K562 (cell line): ENCODE measurements at regions not wholly inside any gene's neighbourhood (a gene's known extent, or its start where the extent isn't known, plus 50 kb on each side); places are given as distances from the start of the nearest gene placed in this dataset.

Experiments used
- ATAC-seq: fragments of 200-7000 bp; cut with Tn5 transposase; 3 replicates; pipeline ENCODE4 v1.9.1; 2020; ENCODE audit warnings: moderate library complexity
- BruUV-seq: library from RNA; stranded (reverse); fragments of 400-500 nt; replicated peaks from 2 replicates; lab custom pipeline; 2021; lab: Mats Ljungman, UMichigan
- CTCF ChIA-PET: fragments of 300-600 bp; formaldehyde crosslinking; extraction: SDS; loops from one replicate; lab custom pipeline; 2021; ENCODE audit warnings: low intra/inter-chr PET ratio; lab: Yijun Ruan, JAX
- POLR2A ChIA-PET: fragments of 300-600, 350-650 bp; sonication (Branson Sonifier 250); formaldehyde crosslinking; extraction: SDS; loops from one replicate; lab custom pipeline; 2021; ENCODE audit warnings: antibody characterized with exemption, inconsistent platforms; lab: Yijun Ruan, JAX
- DNase-seq, 4 experiments: peaks; one replicate each; pipeline versions ENCODE4 v3.0.0 to v3.0.0-alpha.2; 2011 to 2018; ENCODE audit warnings: low spot score in 3 of 4, mixed read lengths in 3 of 4; ENCODE audit errors: extremely low read depth in 1 of 4
- FAIRE-seq: peaks from 2 replicates; lab custom pipeline; 2011; peaks lifted over from hg19 to GRCh38; lab: Jason Lieb, UNC
- H2AFZ ChIP-seq: 2 replicates; pipeline ENCODE4 v1.6.0; 2011; ENCODE audit warnings: low read depth, low read length, control low read depth, inconsistent platforms
- H3K27ac ChIP-seq: fragments of 200-600 bp; 3 replicates; pipeline ENCODE4 v1.8.0; 2011; ENCODE audit warnings: low read depth, mild to moderate bottlenecking, control low read depth, inconsistent platforms, low read length, moderate library complexity, mixed read lengths; ENCODE audit errors: extremely low read depth
- H3K27me3 ChIP-seq, 2 experiments: fragments of 300-600 bp in 1 of 2; 2 replicates in 1 of 2; 3 replicates in 1 of 2; pipeline versions ENCODE4 v1.6.0 to v1.8.0; 2011; ENCODE audit warnings: inconsistent platforms in 2 of 2, low read length in 2 of 2, mild to moderate bottlenecking in 1 of 2, mixed read lengths in 1 of 2, moderate library complexity in 1 of 2; ENCODE audit not compliant: control insufficient read depth in 2 of 2, insufficient read depth in 2 of 2
- H3K36me3 ChIP-seq: fragments of 300-600 bp; 3 replicates; pipeline ENCODE4 v1.8.0; 2011; ENCODE audit warnings: mild to moderate bottlenecking, low read length, inconsistent platforms; ENCODE audit not compliant: control insufficient read depth, insufficient read depth
- H3K4me1 ChIP-seq, 2 experiments: fragments of 200-600 bp in 1 of 2; replicated peaks in 1 of 2; 2 replicates in 1 of 2; 3 replicates in 1 of 2; pipeline versions ENCODE4 v1.5.1 to v1.8.0; 2011; ENCODE audit warnings: inconsistent platforms in 2 of 2, low read length in 2 of 2, mild to moderate bottlenecking in 1 of 2, mixed read lengths in 1 of 2, moderate library complexity in 1 of 2; ENCODE audit not compliant: control insufficient read depth in 2 of 2, insufficient read depth in 2 of 2
- H3K4me2 ChIP-seq: 2 replicates; pipeline ENCODE4 v1.6.1; 2011; ENCODE audit warnings: low read length, control low read depth, inconsistent platforms, mixed read lengths; ENCODE audit not compliant: insufficient read depth
- H3K4me3 ChIP-seq: fragments of 200-600 bp; sonication (generic), shearing (Covaris generic); 2 replicates; pipeline ENCODE4 v1.5.1; 2016; ENCODE audit warnings: control low read depth, inconsistent platforms
- H3K79me2 ChIP-seq: fragments of 200-600 bp; 3 replicates; pipeline ENCODE4 v1.8.0; 2011; ENCODE audit warnings: low read length, inconsistent platforms; ENCODE audit not compliant: control insufficient read depth, insufficient read depth
- H3K9ac ChIP-seq, 2 experiments: 2 replicates each; pipeline versions ENCODE4 v1.6.0 to v1.6.1; 2011; ENCODE audit warnings: low read depth in 2 of 2, low read length in 2 of 2, control low read depth in 1 of 2, inconsistent platforms in 1 of 2, mild to moderate bottlenecking in 1 of 2, mixed read lengths in 1 of 2; ENCODE audit not compliant: insufficient read depth in 1 of 2
- H3K9me1 ChIP-seq: one replicate; pipeline ENCODE4 v1.6.0; 2011; ENCODE audit warnings: inconsistent platforms, mild to moderate bottlenecking, low read length, moderate library complexity; ENCODE audit not compliant: control insufficient read depth, insufficient read depth
- H3K9me3 ChIP-seq: replicated peaks from 2 replicates; pipeline ENCODE4 v1.5.1; 2011; ENCODE audit warnings: low read depth, low read length, inconsistent platforms; ENCODE audit not compliant: control insufficient read depth, insufficient read depth
- H4K20me1 ChIP-seq: replicated peaks from 2 replicates; pipeline ENCODE4 v1.6.1; 2011; ENCODE audit warnings: low read length, inconsistent platforms, mixed read lengths; ENCODE audit not compliant: control insufficient read depth, insufficient read depth
- ELK1 ChIP-seq: sonication (generic); formaldehyde crosslinking; IDR thresholded peaks from 2 replicates; pipeline ENCODE4 v1.8.1; 2022; ENCODE audit warnings: missing genetic modification reagents
- FOXA1 ChIP-seq: fragments of 450-650 bp; IDR thresholded peaks from 2 replicates; pipeline ENCODE4 v1.6.1; 2016; ENCODE audit warnings: mild to moderate bottlenecking, borderline replicate concordance
- GTF2F1 ChIP-seq: IDR thresholded peaks from 2 replicates; pipeline ENCODE4 v1.6.1; 2011; ENCODE audit warnings: low read depth, low read length, improper control_type of control experiment
- HDAC2 ChIP-seq: fragments of 450-650 bp; IDR thresholded peaks from 2 replicates; pipeline ENCODE4 v1.6.1; 2016; ENCODE audit warnings: mild to moderate bottlenecking
- PURB ChIP-seq: sonication (generic); formaldehyde crosslinking; IDR thresholded peaks from 2 replicates; pipeline ENCODE4 v1.9.0; 2021; ENCODE audit warnings: low read depth, mild to moderate bottlenecking, missing genetic modification reagents
- SMAD2 ChIP-seq: fragments of 150-350 bp; IDR thresholded peaks from 2 replicates; pipeline ENCODE4 v1.6.1; 2014; ENCODE audit warnings: low read depth, mild to moderate bottlenecking, low read length
- SP2 ChIP-seq: IDR thresholded peaks from 2 replicates; pipeline ENCODE4 v1.6.1; 2011; ENCODE audit warnings: mild to moderate bottlenecking, low read depth, low read length, moderate library complexity; ENCODE audit not compliant: poor library complexity, severe bottlenecking; ENCODE audit errors: extremely low read depth
- XRCC3 ChIP-seq: fragments of 450-650 bp; IDR thresholded peaks from 2 replicates; pipeline ENCODE4 v1.6.1; 2017; ENCODE audit warnings: mild to moderate bottlenecking, moderate library complexity
- ZBTB2 ChIP-seq: fragments of 450-650 bp; IDR thresholded peaks from 2 replicates; pipeline ENCODE4 v1.6.1; 2016; ENCODE audit warnings: antibody characterized with exemption
- ZBTB26 ChIP-seq: fragments of 450-650 bp; formaldehyde crosslinking; IDR thresholded peaks from 2 replicates; pipeline ENCODE4 v1.4.0; 2022; ENCODE audit warnings: missing genetic modification characterization
- ZFP30 ChIP-seq: fragments of 250-450 bp; sonication (Bioruptor Pico); IDR thresholded peaks from 2 replicates; pipeline ENCODE4 v1.8.0; 2022; ENCODE audit warnings: moderate library complexity, mild to moderate bottlenecking, inconsistent platforms, borderline replicate concordance
- ZMIZ1 ChIP-seq, 2 experiments: fragments of 150-350 bp in 1 of 2; IDR thresholded peaks; 2 replicates each; pipeline ENCODE4 v1.6.1; 2012 to 2016; ENCODE audit warnings: low read depth in 2 of 2, low read length in 2 of 2, mild to moderate bottlenecking in 1 of 2, moderate library complexity in 1 of 2
- ZNF124 ChIP-seq: sonication (generic); formaldehyde crosslinking; IDR thresholded peaks from 2 replicates; pipeline ENCODE4 v1.8.1; 2022; ENCODE audit warnings: missing genetic modification reagents
- ZNF212 ChIP-seq: fragments of 450-650 bp; formaldehyde crosslinking; IDR thresholded peaks from 2 replicates; pipeline ENCODE4 v1.4.0; 2020; ENCODE audit warnings: mild to moderate bottlenecking
- WGBS: fragments of 100-300 bp; shearing (Covaris generic); methylation state at CpG from one replicate; pipeline ENCODE4 v1.1.6; 2016; ENCODE audit warnings: low coverage, mixed read lengths; ENCODE audit not compliant: insufficient coverage; ENCODE audit errors: missing lambda C conversion rate; 5-methylcytosine and 5-hydroxymethylcytosine counted together
- in situ Hi-C: fragments of 300-500 bp; cut with MboI; formaldehyde crosslinking; loops from 4 replicates; pipeline ENCODE4 v1.15.0; 2018; ENCODE audit warnings: inconsistent platforms, mixed read lengths
- intact Hi-C: fragments of 100-400 bp; cut with micrococcal nuclease; formaldehyde crosslinking; loops from 2 replicates; pipeline ENCODE4 v1.14.2; 2022

DNA sequence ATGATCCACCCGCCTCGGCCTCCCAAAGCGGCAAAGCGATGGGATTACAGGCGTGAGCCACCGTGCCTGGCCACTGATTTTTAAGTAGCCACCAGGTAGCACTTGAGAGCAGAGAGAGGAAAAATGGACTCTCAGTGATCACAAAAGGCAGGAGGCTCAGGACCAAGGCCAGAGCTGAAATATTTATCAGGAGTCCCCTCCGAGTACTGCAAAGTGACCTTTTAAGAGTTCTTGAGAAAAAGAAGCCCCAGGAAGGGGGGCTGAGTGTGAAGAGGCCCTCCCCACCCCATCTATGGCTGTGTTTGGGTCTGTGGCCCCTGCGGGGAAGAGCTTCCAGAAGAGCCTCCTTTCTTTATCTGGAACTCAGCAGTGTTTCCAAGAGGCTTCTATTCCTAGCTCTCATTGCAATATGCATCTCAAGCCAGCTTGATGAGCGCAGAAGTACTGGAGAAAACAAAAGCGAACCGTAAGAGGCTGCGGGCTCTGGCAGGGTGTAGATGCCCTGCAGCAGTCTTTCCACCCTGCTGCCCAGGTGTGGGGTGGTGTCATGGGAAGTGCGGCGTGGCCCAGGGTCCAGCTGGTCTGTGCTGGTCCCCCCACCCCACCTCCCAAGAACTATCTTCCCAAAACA lies 75.5 kb upstream of the CDK20 start (continued):
- TF ChIP-seq ZBTB26 (CRISPR knock-in tag) (no peak), ZBTB2 (no peak), SP2 (no peak), XRCC3 (no peak)
- TF ChIP-seq, all 486 proteins: peak for 1

- Histone ChIP-seq H3K79me2 (no peaks in the 10 kb centered on the region), H3K27ac (no peak overlapping the region), H3K4me1 (no peaks in the 10 kb centered on the region), H3K4me2 (no peak overlapping the region), H3K4me3 (no peak overlapping the region), H3K9me3 (no peaks in the 10 kb centered on the region), H3K27me3 (no peaks in the 10 kb centered on the region), H3K9me1 (no peaks in the 10 kb centered on the region), H3K36me3 (no peaks in the 10 kb centered on the region), H4K20me1 (no peaks in the 10 kb centered on the region), H3K9ac (no peak overlapping the region), H2AFZ (no peak overlapping the region)
- ATAC-seq = no peak
- BruUV-seq = no TSS peak
- ChIA-PET CTCF (no interaction called here), POLR2A (no interaction called here)
- DNase-seq = no peak
- in situ Hi-C loops = no loop called here
- WGBS = 0% methylated on average over 3 of the region's 3 CpGs
- no peak for FAIRE-seq
- intact Hi-C loops = loop anchor here (10.0 kb wide), 1 partner anchor 362 kb away; no protein-coding TSS in a partner anchor
- TF ChIP-seq ZNF212 (no peak), ZMIZ1 (IDR thresholded peaks at IDR 0.05; ENCODE audit: low read depth in 2 of 2, low read length in 2 of 2) (no peak), GTF2F1 (no peak), HDAC2 (no peak), ZNF124 (CRISPR knock-in tag) (no peak), PURB (CRISPR knock-in tag) (no peak), ZFP30 (CRISPR knock-in tag) (no peak), FOXA1 (no peak), SMAD2 (no peak), ELK1 (CRISPR knock-in tag) (no peak)
Measured at GRCh38 chr9:88046542-88046941, 72.2 kb upstream of the CDK20 start.
